Esophagus squamous epithelium (tissue), 5 donors: ENCODE measurements at regions not wholly inside any gene's neighbourhood (a gene's known extent, or its start where the extent isn't known, plus 50 kb on each side); places are given as distances from the start of the nearest gene placed in this dataset.

Experiments used
- DNase-seq: peaks from one replicate; lab custom pipeline; 2025; lab: John Stamatoyannopoulos, UW
- H3K27ac ChIP-seq, 4 donors: fragments of 200-600 bp; sonication (generic); one replicate each; pipeline ENCODE4 v1.5.1; 2016 to 2019; ENCODE audit warnings: mild to moderate bottlenecking in 1 of 4
- H3K27me3 ChIP-seq, 4 donors: fragments of 200-600 bp; sonication (generic); 1 replicate in 3 of 4; 2 replicates in 1 of 4; pipeline versions ENCODE4 v1.5.1 to v1.6.0; 2017 to 2021; ENCODE audit warnings: antibody characterized with exemption in 1 of 4
- H3K36me3 ChIP-seq, 3 donors: fragments of 200-600 bp; sonication (generic); one replicate each; pipeline ENCODE4 v1.5.1; 2016 to 2019
- H3K4me1 ChIP-seq, 3 donors: fragments of 200-600 bp; sonication (generic); one replicate each; pipeline ENCODE4 v1.5.1; 2017 to 2019
- H3K4me3 ChIP-seq, 4 donors: fragments of 200-600 bp; sonication (generic); 1 replicate in 3 of 4; 2 replicates in 1 of 4; pipeline ENCODE4 v1.5.1; 2016 to 2019; ENCODE audit warnings: mild to moderate bottlenecking in 2 of 4, moderate library complexity in 1 of 4
- H3K9me3 ChIP-seq, 3 donors: fragments of 200-600 bp; sonication (generic); one replicate each; pipeline ENCODE4 v1.5.1; 2016 to 2019
- CTCF ChIP-seq, 6 experiments: fragments of 450-650 bp in 4 of 6; fragments of 200-600 bp in 2 of 6; sonication (generic) in 2 of 6; IDR thresholded peaks; one replicate each; pipeline ENCODE4 v1.5.1; 2016 to 2019; ENCODE audit warnings: antibody characterized with exemption in 6 of 6, mild to moderate bottlenecking in 4 of 6, moderate library complexity in 4 of 6
- POLR2A ChIP-seq, 4 donors: fragments of 450-650 bp; IDR thresholded peaks; one replicate each; pipeline ENCODE4 v1.6.1; 2017; ENCODE audit warnings: antibody characterized with exemption in 4 of 4, mild to moderate bottlenecking in 4 of 4, moderate library complexity in 3 of 4
- whole genome bisulfite sequencing, 2 donors: methylation state at CpG; one replicate each; pipeline ENCODE4 v1.1.5; 2018; 5-methylcytosine and 5-hydroxymethylcytosine counted together
- intact Hi-C: fragments of 100-400 bp; cut with DNase I; formaldehyde crosslinking; loops from one replicate; pipeline ENCODE4 v1.15.0; 2022
- donor health status: DM: yes; HTN: yes; CAD: no.

- H3K4me1 ChIP-seq = no peaks in the 10 kb centered on the region
- WGBS, 2 donors = 86 to 89% methylated on average over 3 of the region's 3 CpGs
- intact Hi-C loops = no loop called here
- TF ChIP-seq CTCF (IDR thresholded peaks at IDR 0.05) = no peak
- TF ChIP-seq POLR2A (IDR thresholded peaks at IDR 0.05) = no peak
- no peaks in the 10 kb centered on the region for H3K27me3 ChIP-seq
- H3K36me3 ChIP-seq = no peaks in the 10 kb centered on the region
- no peak overlapping the region for H3K4me3 ChIP-seq
- no peak overlapping the region for H3K27ac ChIP-seq
- no peaks in the 10 kb centered on the region for H3K9me3 ChIP-seq
- no peak for DNase-seq
Observed at GRCh38 chrX:42129022-42129940, 205.9 kb upstream of the CASK start.

- H3K4me1 ChIP-seq = no peaks in the 10 kb centered on the region
- 63 to 65% methylated on average over 4 of the region's 4 CpGs for WGBS, 2 donors
- no peak for TF ChIP-seq POLR2A (IDR thresholded peaks at IDR 0.05)
- no peak for TF ChIP-seq CTCF (IDR thresholded peaks at IDR 0.05)
- no peaks in the 10 kb centered on the region for H3K36me3 ChIP-seq
- no peaks in the 10 kb centered on the region for H3K9me3 ChIP-seq
- intact Hi-C loops = no loop called here
- H3K4me3 ChIP-seq = no peak overlapping the region
- no peaks in the 10 kb centered on the region for H3K27me3 ChIP-seq
- no peak for DNase-seq
- H3K27ac ChIP-seq = no peak overlapping the region
Observed at GRCh38 chrX:42128587-42128986, 205.2 kb upstream of the CASK start.

GRCh38 chrX:42128020-42128419 is 204.7 kb upstream of the CASK start:
- H3K9me3 ChIP-seq = no peaks in the 10 kb centered on the region
- no peaks in the 10 kb centered on the region for H3K36me3 ChIP-seq
- no peak overlapping the region for H3K4me3 ChIP-seq
- no peaks in the 10 kb centered on the region for H3K4me1 ChIP-seq
- no peak for DNase-seq
- no peak overlapping the region for H3K27ac ChIP-seq
- WGBS, 2 donors = 72 to 84% methylated on average over 2 of the region's 2 CpGs
- intact Hi-C loops = no loop called here
- H3K27me3 ChIP-seq = no peaks in the 10 kb centered on the region
- TF ChIP-seq CTCF (IDR thresholded peaks at IDR 0.05) (no peak), POLR2A (IDR thresholded peaks at IDR 0.05) (no peak)

- no peaks in the 10 kb centered on the region for H3K9me3 ChIP-seq
- no peak overlapping the region for H3K27ac ChIP-seq
- WGBS, 2 donors = 35% methylated on average over 1 of the region's 1 CpG; no CpG with 5 or more reads in 1 of the 2 donors
- intact Hi-C loops = no loop called here
- no peak overlapping the region for H3K4me3 ChIP-seq
- no peaks in the 10 kb centered on the region for H3K27me3 ChIP-seq
- no peaks in the 10 kb centered on the region for H3K4me1 ChIP-seq
- no peaks in the 10 kb centered on the region for H3K36me3 ChIP-seq
- TF ChIP-seq POLR2A (IDR thresholded peaks at IDR 0.05) (no peak), CTCF (IDR thresholded peaks at IDR 0.05) (no peak)
- no peak for DNase-seq
Observed at GRCh38 chrX:42127563-42127962, 204.2 kb upstream of the CASK start.

- intact Hi-C loops = no loop called here
- no peak for TF ChIP-seq POLR2A (IDR thresholded peaks at IDR 0.05)
- TF ChIP-seq CTCF (IDR thresholded peaks at IDR 0.05) = no peak
- H3K36me3 ChIP-seq = no peaks in the 10 kb centered on the region
- no peak for DNase-seq
- no peak overlapping the region for H3K4me3 ChIP-seq
- H3K27ac ChIP-seq = no peak overlapping the region
- WGBS, 2 donors = 55 to 69% methylated on average over 3 to 4 of the region's 4 CpGs
- no peaks in the 10 kb centered on the region for H3K4me1 ChIP-seq
- H3K27me3 ChIP-seq = no peaks in the 10 kb centered on the region
- no peaks in the 10 kb centered on the region for H3K9me3 ChIP-seq
Observed at GRCh38 chrX:42123369-42123768, 200.0 kb upstream of the CASK start.
